ENCODE measurements at regions not wholly inside any gene's neighbourhood (a gene's known extent, or its start where the extent isn't known, plus 50 kb on each side); places are given as distances from the start of the nearest gene placed in this dataset.

DNA sequence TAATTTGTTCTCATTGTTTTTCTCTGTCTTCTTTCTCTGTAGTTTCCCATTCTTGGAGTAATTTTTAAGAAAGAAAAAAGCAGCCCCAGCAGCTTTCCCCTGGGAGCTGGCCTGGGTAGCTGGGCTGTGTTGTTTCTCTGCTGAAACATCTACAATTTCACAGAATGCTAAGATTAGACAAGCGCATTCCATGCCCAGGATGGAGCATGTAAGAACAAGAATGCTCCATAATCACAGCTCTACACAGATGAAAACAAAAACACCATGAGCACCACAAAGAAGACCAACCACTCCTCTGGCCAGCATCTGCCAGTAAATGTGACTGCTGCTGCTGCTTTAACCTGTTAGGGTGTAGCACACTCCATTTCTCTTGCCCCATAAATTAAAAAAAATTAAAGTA lies 239.2 kb upstream of the SLITRK1 start:
- Histone ChIP-seq H3K27me3 (ENCODE audit: insufficient read depth, poor library complexity, severe bottlenecking) (no peaks in the 10 kb centered on the region), H3K27ac (replicated peaks) (no peak overlapping the region), H3K4me3 (replicated peaks; ENCODE audit: insufficient read depth, low read length) (no peak overlapping the region)
- TF ChIP-seq GABPA (IDR thresholded peaks at IDR 0.05; ENCODE audit: low read depth) (no peak), SPI1 (IDR thresholded peaks at IDR 0.05; ENCODE audit: borderline replicate concordance, low read depth) (no peak), POLR2AphosphoS5 (IDR thresholded peaks at IDR 0.05; ENCODE audit: low read depth) (no peak)
- TF ChIP-seq, protein P1, sequence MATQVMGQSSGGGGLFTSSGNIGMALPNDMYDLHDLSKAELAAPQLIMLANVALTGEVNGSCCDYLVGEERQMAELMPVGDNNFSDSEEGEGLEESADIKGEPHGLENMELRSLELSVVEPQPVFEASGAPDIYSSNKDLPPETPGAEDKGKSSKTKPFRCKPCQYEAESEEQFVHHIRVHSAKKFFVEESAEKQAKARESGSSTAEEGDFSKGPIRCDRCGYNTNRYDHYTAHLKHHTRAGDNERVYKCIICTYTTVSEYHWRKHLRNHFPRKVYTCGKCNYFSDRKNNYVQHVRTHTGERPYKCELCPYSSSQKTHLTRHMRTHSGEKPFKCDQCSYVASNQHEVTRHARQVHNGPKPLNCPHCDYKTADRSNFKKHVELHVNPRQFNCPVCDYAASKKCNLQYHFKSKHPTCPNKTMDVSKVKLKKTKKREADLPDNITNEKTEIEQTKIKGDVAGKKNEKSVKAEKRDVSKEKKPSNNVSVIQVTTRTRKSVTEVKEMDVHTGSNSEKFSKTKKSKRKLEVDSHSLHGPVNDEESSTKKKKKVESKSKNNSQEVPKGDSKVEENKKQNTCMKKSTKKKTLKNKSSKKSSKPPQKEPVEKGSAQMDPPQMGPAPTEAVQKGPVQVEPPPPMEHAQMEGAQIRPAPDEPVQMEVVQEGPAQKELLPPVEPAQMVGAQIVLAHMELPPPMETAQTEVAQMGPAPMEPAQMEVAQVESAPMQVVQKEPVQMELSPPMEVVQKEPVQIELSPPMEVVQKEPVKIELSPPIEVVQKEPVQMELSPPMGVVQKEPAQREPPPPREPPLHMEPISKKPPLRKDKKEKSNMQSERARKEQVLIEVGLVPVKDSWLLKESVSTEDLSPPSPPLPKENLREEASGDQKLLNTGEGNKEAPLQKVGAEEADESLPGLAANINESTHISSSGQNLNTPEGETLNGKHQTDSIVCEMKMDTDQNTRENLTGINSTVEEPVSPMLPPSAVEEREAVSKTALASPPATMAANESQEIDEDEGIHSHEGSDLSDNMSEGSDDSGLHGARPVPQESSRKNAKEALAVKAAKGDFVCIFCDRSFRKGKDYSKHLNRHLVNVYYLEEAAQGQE (IDR thresholded peaks at IDR 0.05; ENCODE audit: insufficient replicate concordance, low read depth), result no peak
- TF ChIP-seq, protein P2, sequence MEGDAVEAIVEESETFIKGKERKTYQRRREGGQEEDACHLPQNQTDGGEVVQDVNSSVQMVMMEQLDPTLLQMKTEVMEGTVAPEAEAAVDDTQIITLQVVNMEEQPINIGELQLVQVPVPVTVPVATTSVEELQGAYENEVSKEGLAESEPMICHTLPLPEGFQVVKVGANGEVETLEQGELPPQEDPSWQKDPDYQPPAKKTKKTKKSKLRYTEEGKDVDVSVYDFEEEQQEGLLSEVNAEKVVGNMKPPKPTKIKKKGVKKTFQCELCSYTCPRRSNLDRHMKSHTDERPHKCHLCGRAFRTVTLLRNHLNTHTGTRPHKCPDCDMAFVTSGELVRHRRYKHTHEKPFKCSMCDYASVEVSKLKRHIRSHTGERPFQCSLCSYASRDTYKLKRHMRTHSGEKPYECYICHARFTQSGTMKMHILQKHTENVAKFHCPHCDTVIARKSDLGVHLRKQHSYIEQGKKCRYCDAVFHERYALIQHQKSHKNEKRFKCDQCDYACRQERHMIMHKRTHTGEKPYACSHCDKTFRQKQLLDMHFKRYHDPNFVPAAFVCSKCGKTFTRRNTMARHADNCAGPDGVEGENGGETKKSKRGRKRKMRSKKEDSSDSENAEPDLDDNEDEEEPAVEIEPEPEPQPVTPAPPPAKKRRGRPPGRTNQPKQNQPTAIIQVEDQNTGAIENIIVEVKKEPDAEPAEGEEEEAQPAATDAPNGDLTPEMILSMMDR (IDR thresholded peaks at IDR 0.05; ENCODE audit: insufficient read depth, low read length), result no peak
- DNase-seq (ENCODE audit: low read depth in 1 of 2, low spot score in 1 of 2), result no peak

DNA sequence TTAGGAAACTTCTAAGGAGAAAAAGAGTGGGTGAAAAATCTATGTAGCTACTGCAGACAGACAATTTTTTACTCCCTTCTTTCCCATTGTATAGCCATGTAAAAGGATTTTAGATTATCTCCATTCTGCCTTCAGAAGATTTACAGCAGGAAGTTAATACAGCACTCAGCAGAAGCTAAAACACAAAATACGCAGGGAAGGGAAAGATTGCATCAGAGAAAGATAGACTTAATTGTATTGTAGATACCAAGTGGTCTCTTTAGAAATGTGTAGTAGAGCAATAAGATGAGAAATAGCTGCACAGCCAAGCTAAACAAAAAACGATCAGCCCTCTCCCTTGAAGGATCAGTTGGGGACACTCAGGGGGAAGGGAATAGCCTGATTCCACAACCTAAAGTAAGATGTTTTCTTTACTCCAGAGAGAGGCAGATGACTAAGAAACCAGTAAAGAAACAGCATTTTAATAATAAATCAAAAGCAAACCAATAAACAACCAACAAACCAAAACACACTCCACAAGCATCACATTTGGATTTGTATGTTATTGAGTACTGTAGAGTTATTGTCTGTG lies 236.7 kb upstream of the SLITRK1 start:
- H3K27ac ChIP-seq (replicated peaks), result no peak overlapping the region
- H3K27me3 ChIP-seq (ENCODE audit: insufficient read depth, poor library complexity, severe bottlenecking), result no peaks in the 10 kb centered on the region
- DNase-seq (ENCODE audit: low read depth in 1 of 2, low spot score in 1 of 2), result no peak
- no peak overlapping the region for H3K4me3 ChIP-seq (replicated peaks; ENCODE audit: insufficient read depth, low read length)
- no peak for TF ChIP-seq SPI1 (IDR thresholded peaks at IDR 0.05; ENCODE audit: borderline replicate concordance, low read depth)
- TF ChIP-seq, protein P2 (IDR thresholded peaks at IDR 0.05; ENCODE audit: insufficient read depth, low read length), result no peak
- no peak for TF ChIP-seq POLR2AphosphoS5 (IDR thresholded peaks at IDR 0.05; ENCODE audit: low read depth)
- TF ChIP-seq GABPA (IDR thresholded peaks at IDR 0.05; ENCODE audit: low read depth), result no peak
- TF ChIP-seq, protein P1 (IDR thresholded peaks at IDR 0.05; ENCODE audit: insufficient replicate concordance, low read depth), result no peak

DNA sequence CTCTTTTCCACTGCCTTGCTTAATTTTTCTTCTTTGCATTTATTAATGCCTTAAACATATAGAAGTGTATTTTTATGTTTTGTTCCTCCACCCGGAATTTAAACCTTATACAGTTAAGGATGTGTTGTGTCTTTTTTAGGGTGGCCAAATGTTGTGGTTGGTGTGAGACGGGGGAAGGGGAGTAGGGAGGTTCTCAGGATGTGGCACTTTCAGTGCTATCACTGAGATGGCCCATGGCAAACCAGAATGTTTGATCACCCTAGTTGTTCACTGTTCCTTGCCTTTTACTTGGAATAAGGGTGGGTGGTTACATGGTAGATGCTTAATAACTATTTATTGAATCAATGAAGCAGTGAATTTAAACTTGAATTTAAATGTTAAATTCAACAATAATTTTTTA lies 216.0 kb upstream of the SLITRK1 start:
- TF ChIP-seq POLR2AphosphoS5 (IDR thresholded peaks at IDR 0.05; ENCODE audit: low read depth) (no peak), GABPA (IDR thresholded peaks at IDR 0.05; ENCODE audit: low read depth) (no peak), SPI1 (IDR thresholded peaks at IDR 0.05; ENCODE audit: borderline replicate concordance, low read depth) (no peak)
- TF ChIP-seq, protein P1 (IDR thresholded peaks at IDR 0.05; ENCODE audit: insufficient replicate concordance, low read depth), result no peak
- TF ChIP-seq, protein P2 (IDR thresholded peaks at IDR 0.05; ENCODE audit: insufficient read depth, low read length), result no peak
- DNase-seq (ENCODE audit: low read depth in 1 of 2, low spot score in 1 of 2), result no peak
- H3K27me3 ChIP-seq (ENCODE audit: insufficient read depth, poor library complexity, severe bottlenecking), result no peaks in the 10 kb centered on the region
- no peak overlapping the region for H3K4me3 ChIP-seq (replicated peaks; ENCODE audit: insufficient read depth, low read length)
- no peak overlapping the region for H3K27ac ChIP-seq (replicated peaks)
